ENCODE measurements at regions not wholly inside any gene's neighbourhood (a gene's known extent, or its start where the extent isn't known, plus 50 kb on each side); places are given as distances from the start of the nearest gene placed in this dataset.

- TF ChIP-seq CTCF (conservative IDR thresholded peaks at IDR 0.05 in 1 of 2, IDR thresholded peaks at IDR 0.05 in 1 of 2; ENCODE audit: extremely low read depth in 1 of 2, insufficient read depth in 1 of 2, low read depth in 1 of 2, low read length in 2 of 2) (no peak), EZH2 (IDR thresholded peaks at IDR 0.05; ENCODE audit: borderline replicate concordance, low read length) (no peak)
These were observed 54.0 kb upstream of the CNOT6 start for GRCh38 chr5:180439911-180440769.
